ENCODE measurements at regions not wholly inside any gene's neighbourhood (a gene's known extent, or its start where the extent isn't known, plus 50 kb on each side); places are given as distances from the start of the nearest gene placed in this dataset.

DNA sequence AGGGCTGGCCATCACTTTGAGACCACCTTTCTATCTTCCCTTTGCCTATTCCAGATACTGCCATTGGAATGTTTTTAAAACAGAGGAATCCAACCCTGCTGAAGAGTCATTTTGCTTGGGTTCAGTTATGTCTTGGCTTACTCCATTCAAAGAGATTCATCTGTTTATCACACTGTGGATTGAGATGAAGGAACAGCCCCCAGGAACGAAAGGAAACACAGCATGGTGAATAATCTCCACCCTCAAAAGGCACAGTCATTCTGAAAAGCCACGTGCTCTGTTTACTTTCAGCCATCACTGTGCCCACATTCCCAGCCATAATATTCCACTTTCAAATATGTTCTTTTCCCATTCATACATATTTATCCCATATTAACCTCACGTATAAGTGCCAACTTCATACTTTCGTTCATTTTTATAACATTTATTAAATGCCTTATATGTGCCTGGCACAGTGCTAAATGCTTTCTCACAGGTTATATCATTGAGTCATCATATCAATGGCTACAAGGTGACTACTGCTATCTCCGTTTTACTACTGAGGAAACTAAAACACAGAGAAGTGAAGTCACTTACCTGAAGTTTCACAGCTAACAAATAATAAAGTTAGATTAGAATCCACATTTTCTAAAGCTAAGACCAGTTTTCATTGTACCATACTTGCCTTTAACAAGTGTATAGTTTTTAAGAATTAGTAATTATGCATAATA lies 143.6 kb downstream of the OSR1 start:
- intact Hi-C loops (cut with micrococcal nuclease; ENCODE audit: unreplicated experiment) = no loop called here
- Mint-ChIP-seq H3K4me1 (ENCODE audit: low read depth, unreplicated experiment) (no peaks in the 10 kb centered on the region), H3K27ac (ENCODE audit: unreplicated experiment) (no peak overlapping the region), H3K9me3 (ENCODE audit: unreplicated experiment) (no peaks in the 10 kb centered on the region), H3K36me3 (ENCODE audit: insufficient read depth, unreplicated experiment) (no peaks in the 10 kb centered on the region), H3K4me3 (ENCODE audit: unreplicated experiment) (no peak overlapping the region), H3K27me3 (ENCODE audit: insufficient read depth, unreplicated experiment) (no peaks in the 10 kb centered on the region)
- CTCF ChIA-PET = no interaction called here
- no peak overlapping the region for H3K4me3 ChIP-seq (ENCODE audit: low read depth, low read length)
- POLR2A ChIA-PET = no interaction called here
- 0 out of 2 replicates have a peak, but pooled peaks cover 4% of the 10 kb centered on the region for H3K4me1 ChIP-seq
- H3K36me3 ChIP-seq (ENCODE audit: control insufficient read depth, insufficient read depth, low read length) = no peaks in the 10 kb centered on the region
- H3K9me3 ChIP-seq = no peaks in the 10 kb centered on the region
- no peak for DNase-seq
- H3K27me3 ChIP-seq (replicated peaks; ENCODE audit: control insufficient read depth, insufficient read depth, low read length) = no peaks in the 10 kb centered on the region
- TF ChIP-seq, protein P1, sequence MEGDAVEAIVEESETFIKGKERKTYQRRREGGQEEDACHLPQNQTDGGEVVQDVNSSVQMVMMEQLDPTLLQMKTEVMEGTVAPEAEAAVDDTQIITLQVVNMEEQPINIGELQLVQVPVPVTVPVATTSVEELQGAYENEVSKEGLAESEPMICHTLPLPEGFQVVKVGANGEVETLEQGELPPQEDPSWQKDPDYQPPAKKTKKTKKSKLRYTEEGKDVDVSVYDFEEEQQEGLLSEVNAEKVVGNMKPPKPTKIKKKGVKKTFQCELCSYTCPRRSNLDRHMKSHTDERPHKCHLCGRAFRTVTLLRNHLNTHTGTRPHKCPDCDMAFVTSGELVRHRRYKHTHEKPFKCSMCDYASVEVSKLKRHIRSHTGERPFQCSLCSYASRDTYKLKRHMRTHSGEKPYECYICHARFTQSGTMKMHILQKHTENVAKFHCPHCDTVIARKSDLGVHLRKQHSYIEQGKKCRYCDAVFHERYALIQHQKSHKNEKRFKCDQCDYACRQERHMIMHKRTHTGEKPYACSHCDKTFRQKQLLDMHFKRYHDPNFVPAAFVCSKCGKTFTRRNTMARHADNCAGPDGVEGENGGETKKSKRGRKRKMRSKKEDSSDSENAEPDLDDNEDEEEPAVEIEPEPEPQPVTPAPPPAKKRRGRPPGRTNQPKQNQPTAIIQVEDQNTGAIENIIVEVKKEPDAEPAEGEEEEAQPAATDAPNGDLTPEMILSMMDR (IDR thresholded peaks at IDR 0.05; ENCODE audit: insufficient read depth in 1 of 2, low read depth in 1 of 2, low read length in 1 of 2, severe bottlenecking in 1 of 2, unreplicated experiment in 1 of 2) = no peak
- no TSS peak for BruUV-seq (replicated peaks)

- Histone ChIP-seq H3K27me3 (replicated peaks; ENCODE audit: control insufficient read depth, insufficient read depth, low read length) (no peaks in the 10 kb centered on the region), H3K4me3 (ENCODE audit: low read depth, low read length) (no peak overlapping the region), H3K36me3 (ENCODE audit: control insufficient read depth, insufficient read depth, low read length) (no peaks in the 10 kb centered on the region), H3K4me1 (peaks cover 11% of the 10 kb centered on the region), H3K9me3 (no peaks in the 10 kb centered on the region)
- Mint-ChIP-seq H3K4me3 (ENCODE audit: unreplicated experiment) (no peak overlapping the region), H3K27me3 (ENCODE audit: insufficient read depth, unreplicated experiment) (no peaks in the 10 kb centered on the region), H3K36me3 (ENCODE audit: insufficient read depth, unreplicated experiment) (no peaks in the 10 kb centered on the region), H3K4me1 (ENCODE audit: low read depth, unreplicated experiment) (peaks cover 6% of the 10 kb centered on the region), H3K27ac (ENCODE audit: unreplicated experiment) (no peak overlapping the region), H3K9me3 (ENCODE audit: unreplicated experiment) (no peaks in the 10 kb centered on the region)
- DNase-seq = no peak
- CTCF ChIA-PET = no interaction called here
- BruUV-seq (replicated peaks) = no TSS peak
- intact Hi-C loops (cut with micrococcal nuclease; ENCODE audit: unreplicated experiment) = no loop called here
- POLR2A ChIA-PET = no interaction called here
- TF ChIP-seq, protein P1 (IDR thresholded peaks at IDR 0.05; ENCODE audit: insufficient read depth in 1 of 2, low read depth in 1 of 2, low read length in 1 of 2, severe bottlenecking in 1 of 2, unreplicated experiment in 1 of 2) = no peak
Measured at GRCh38 chr2:19209575-19210341, 148.7 kb downstream of the OSR1 start.

- no peaks in the 10 kb centered on the region for H3K36me3 ChIP-seq (ENCODE audit: control insufficient read depth, insufficient read depth, low read length)
- ChIA-PET CTCF (no interaction called here), POLR2A (no interaction called here)
- no TSS peak for BruUV-seq (replicated peaks)
- H3K4me1 ChIP-seq = peaks cover 11% of the 10 kb centered on the region
- intact Hi-C loops (cut with micrococcal nuclease; ENCODE audit: unreplicated experiment) = no loop called here
- H3K4me1 Mint-ChIP-seq (ENCODE audit: low read depth, unreplicated experiment) = peaks cover 6% of the 10 kb centered on the region
- H3K4me3 ChIP-seq (ENCODE audit: low read depth, low read length) = no peak overlapping the region
- H3K27ac Mint-ChIP-seq (ENCODE audit: unreplicated experiment) = no peak overlapping the region
- TF ChIP-seq, protein P1 (IDR thresholded peaks at IDR 0.05; ENCODE audit: insufficient read depth in 1 of 2, low read depth in 1 of 2, low read length in 1 of 2, severe bottlenecking in 1 of 2, unreplicated experiment in 1 of 2) = no peak
- no peak overlapping the region for H3K4me3 Mint-ChIP-seq (ENCODE audit: unreplicated experiment)
- H3K9me3 ChIP-seq = no peaks in the 10 kb centered on the region
- H3K36me3 Mint-ChIP-seq (ENCODE audit: insufficient read depth, unreplicated experiment) = no peaks in the 10 kb centered on the region
- no peaks in the 10 kb centered on the region for H3K9me3 Mint-ChIP-seq (ENCODE audit: unreplicated experiment)
- H3K27me3 Mint-ChIP-seq (ENCODE audit: insufficient read depth, unreplicated experiment) = no peaks in the 10 kb centered on the region
- DNase-seq = peak in 1 of 2 experiments; percentile 6
- H3K27me3 ChIP-seq (replicated peaks; ENCODE audit: control insufficient read depth, insufficient read depth, low read length) = no peaks in the 10 kb centered on the region
Measured at GRCh38 chr2:19208479-19209199, 149.8 kb downstream of the OSR1 start.
